ENCODE measurements at regions not wholly inside any gene's neighbourhood (a gene's known extent, or its start where the extent isn't known, plus 50 kb on each side); places are given as distances from the start of the nearest gene placed in this dataset.

DNA sequence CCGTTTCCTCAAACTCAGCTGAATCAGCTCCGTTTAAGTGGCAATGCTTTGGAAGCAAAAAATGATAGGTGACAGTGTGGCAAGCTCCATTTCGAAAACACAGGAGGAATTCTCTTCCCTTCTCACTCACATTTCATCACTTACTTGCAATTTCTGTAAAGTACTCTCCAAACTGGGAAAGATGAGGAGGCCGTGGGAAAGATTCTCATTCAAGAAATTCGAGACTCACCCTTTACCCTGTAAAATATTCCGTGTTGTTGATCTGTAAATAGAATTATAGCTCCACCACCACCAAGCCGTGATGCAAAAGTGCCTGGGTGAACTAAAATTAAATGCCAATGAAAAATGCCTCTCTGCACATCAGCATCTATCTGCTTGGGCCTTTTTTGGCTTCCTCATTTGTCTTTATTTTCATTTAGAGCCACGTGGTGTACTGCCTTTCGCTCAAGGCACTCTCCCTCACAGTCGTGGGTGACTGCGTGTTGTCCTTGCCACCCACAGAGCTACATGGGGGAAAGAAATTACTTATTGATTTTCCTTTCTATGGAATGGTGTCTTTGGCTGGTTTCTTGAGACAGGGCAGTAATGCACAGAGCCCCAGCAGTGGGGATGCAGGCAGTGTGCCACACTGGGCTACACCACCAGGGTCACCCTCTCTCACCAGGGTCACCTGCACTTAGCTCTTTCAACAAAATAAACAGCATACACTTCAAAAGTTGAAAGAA is 289.3 kb upstream of the TAS2R1 start:
- Histone ChIP-seq H3K27me3 (ENCODE audit: control insufficient read depth in 4 of 4, insufficient read depth in 4 of 4, low read length in 3 of 4) (no peaks in the 10 kb centered on the region), H3K9ac (ENCODE audit: low read depth in 1 of 2, low read length in 2 of 2) (no peak overlapping the region), H3K36me3 (ENCODE audit: control insufficient read depth in 4 of 4, insufficient read depth in 3 of 4, low read depth in 1 of 4, low read length in 3 of 4) (no peaks in the 10 kb centered on the region), H3K4me3 (ENCODE audit: low read depth in 1 of 3, low read length in 3 of 3) (no peak overlapping the region), H3K9me3 (ENCODE audit: control insufficient read depth in 4 of 4, low read length in 3 of 4) (peaks cover 3 to 12% (median 4%) of the 10 kb centered on the region in 4 donors), H3K4me1 (ENCODE audit: control insufficient read depth in 4 of 4, insufficient read depth in 4 of 4, low read length in 3 of 4) (no peaks in the 10 kb centered on the region), H3K27ac (ENCODE audit: low read depth in 1 of 2, low read length in 2 of 2) (no peak overlapping the region)
- WGBS, result 63% methylated on average over 11 of the region's 11 CpGs
- TF ChIP-seq ATF3 (IDR thresholded peaks at IDR 0.05) (no peak), RXRA (IDR thresholded peaks at IDR 0.05) (no peak), TAF1 (conservative IDR thresholded peaks at IDR 0.05) (no peak), CTCF (IDR thresholded peaks at IDR 0.05; ENCODE audit: low read depth, low read length, missing input control) (no peak), NR2F2 (IDR thresholded peaks at IDR 0.05) (no peak), SP1 (IDR thresholded peaks at IDR 0.05) (no peak), EGR1 (IDR thresholded peaks at IDR 0.05; ENCODE audit: low read depth in 2 of 2) (no peak), HNF4A (conservative IDR thresholded peaks at IDR 0.05) (no peak), YY1 (IDR thresholded peaks at IDR 0.05) (no peak), FOXA1 (IDR thresholded peaks at IDR 0.05) (no peak), FOXA2 (IDR thresholded peaks at IDR 0.05) (no peak)
- TF ChIP-seq, protein P1, sequence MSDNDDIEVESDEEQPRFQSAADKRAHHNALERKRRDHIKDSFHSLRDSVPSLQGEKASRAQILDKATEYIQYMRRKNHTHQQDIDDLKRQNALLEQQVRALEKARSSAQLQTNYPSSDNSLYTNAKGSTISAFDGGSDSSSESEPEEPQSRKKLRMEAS (IDR thresholded peaks at IDR 0.05), result no peak
- DNase-seq (ENCODE audit: low spot score), result no peak

- Histone ChIP-seq H3K4me1 (ENCODE audit: control insufficient read depth in 4 of 4, insufficient read depth in 4 of 4, low read length in 3 of 4) (no peaks in the 10 kb centered on the region), H3K27me3 (ENCODE audit: control insufficient read depth in 4 of 4, insufficient read depth in 4 of 4, low read length in 3 of 4) (no peaks in the 10 kb centered on the region), H3K4me3 (ENCODE audit: low read depth in 1 of 3, low read length in 3 of 3) (no peak overlapping the region), H3K27ac (ENCODE audit: low read depth in 1 of 2, low read length in 2 of 2) (no peak overlapping the region), H3K36me3 (ENCODE audit: control insufficient read depth in 4 of 4, insufficient read depth in 3 of 4, low read depth in 1 of 4, low read length in 3 of 4) (no peaks in the 10 kb centered on the region), H3K9ac (ENCODE audit: low read depth in 1 of 2, low read length in 2 of 2) (no peak overlapping the region), H3K9me3 (ENCODE audit: control insufficient read depth in 4 of 4, low read length in 3 of 4) (no peaks in the 10 kb centered on the region)
- TF ChIP-seq HNF4A (conservative IDR thresholded peaks at IDR 0.05) (no peak), JUND (IDR thresholded peaks at IDR 0.05) (no peak), NR2F2 (IDR thresholded peaks at IDR 0.05) (no peak), SP1 (IDR thresholded peaks at IDR 0.05) (no peak), HNF4G (IDR thresholded peaks at IDR 0.05) (no peak), ATF3 (IDR thresholded peaks at IDR 0.05) (no peak), ZBTB33 (IDR thresholded peaks at IDR 0.05) (no peak), TAF1 (conservative IDR thresholded peaks at IDR 0.05) (no peak), EGR1 (IDR thresholded peaks at IDR 0.05; ENCODE audit: low read depth in 2 of 2) (no peak), GABPA (IDR thresholded peaks at IDR 0.05 in 1 of 2, conservative IDR thresholded peaks at IDR 0.05 in 1 of 2) (no peak), FOXA1 (IDR thresholded peaks at IDR 0.05) (no peak), RAD21 (IDR thresholded peaks at IDR 0.05) (no peak), RXRA (IDR thresholded peaks at IDR 0.05) (no peak), FOXA2 (IDR thresholded peaks at IDR 0.05) (no peak), YY1 (IDR thresholded peaks at IDR 0.05) (no peak)
- TF ChIP-seq, protein P1 (IDR thresholded peaks at IDR 0.05), result no peak
- TF ChIP-seq, protein P2, sequence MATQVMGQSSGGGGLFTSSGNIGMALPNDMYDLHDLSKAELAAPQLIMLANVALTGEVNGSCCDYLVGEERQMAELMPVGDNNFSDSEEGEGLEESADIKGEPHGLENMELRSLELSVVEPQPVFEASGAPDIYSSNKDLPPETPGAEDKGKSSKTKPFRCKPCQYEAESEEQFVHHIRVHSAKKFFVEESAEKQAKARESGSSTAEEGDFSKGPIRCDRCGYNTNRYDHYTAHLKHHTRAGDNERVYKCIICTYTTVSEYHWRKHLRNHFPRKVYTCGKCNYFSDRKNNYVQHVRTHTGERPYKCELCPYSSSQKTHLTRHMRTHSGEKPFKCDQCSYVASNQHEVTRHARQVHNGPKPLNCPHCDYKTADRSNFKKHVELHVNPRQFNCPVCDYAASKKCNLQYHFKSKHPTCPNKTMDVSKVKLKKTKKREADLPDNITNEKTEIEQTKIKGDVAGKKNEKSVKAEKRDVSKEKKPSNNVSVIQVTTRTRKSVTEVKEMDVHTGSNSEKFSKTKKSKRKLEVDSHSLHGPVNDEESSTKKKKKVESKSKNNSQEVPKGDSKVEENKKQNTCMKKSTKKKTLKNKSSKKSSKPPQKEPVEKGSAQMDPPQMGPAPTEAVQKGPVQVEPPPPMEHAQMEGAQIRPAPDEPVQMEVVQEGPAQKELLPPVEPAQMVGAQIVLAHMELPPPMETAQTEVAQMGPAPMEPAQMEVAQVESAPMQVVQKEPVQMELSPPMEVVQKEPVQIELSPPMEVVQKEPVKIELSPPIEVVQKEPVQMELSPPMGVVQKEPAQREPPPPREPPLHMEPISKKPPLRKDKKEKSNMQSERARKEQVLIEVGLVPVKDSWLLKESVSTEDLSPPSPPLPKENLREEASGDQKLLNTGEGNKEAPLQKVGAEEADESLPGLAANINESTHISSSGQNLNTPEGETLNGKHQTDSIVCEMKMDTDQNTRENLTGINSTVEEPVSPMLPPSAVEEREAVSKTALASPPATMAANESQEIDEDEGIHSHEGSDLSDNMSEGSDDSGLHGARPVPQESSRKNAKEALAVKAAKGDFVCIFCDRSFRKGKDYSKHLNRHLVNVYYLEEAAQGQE (IDR thresholded peaks at IDR 0.05), result no peak
- WGBS, result 48% methylated on average over 1 of the region's 1 CpG
- no peak for DNase-seq (ENCODE audit: low spot score)
These were observed 275.5 kb upstream of the TAS2R1 start for GRCh38 chr5:9905661-9906060.
